ENCODE measurements at regions not wholly inside any gene's neighbourhood (a gene's known extent, or its start where the extent isn't known, plus 50 kb on each side); places are given as distances from the start of the nearest gene placed in this dataset.
"Not testable (repeated sequence)": the region's sequence is repeated elsewhere in the genome, so short reads cannot be mapped to it uniquely, and the experiment has no call there.

DNA sequence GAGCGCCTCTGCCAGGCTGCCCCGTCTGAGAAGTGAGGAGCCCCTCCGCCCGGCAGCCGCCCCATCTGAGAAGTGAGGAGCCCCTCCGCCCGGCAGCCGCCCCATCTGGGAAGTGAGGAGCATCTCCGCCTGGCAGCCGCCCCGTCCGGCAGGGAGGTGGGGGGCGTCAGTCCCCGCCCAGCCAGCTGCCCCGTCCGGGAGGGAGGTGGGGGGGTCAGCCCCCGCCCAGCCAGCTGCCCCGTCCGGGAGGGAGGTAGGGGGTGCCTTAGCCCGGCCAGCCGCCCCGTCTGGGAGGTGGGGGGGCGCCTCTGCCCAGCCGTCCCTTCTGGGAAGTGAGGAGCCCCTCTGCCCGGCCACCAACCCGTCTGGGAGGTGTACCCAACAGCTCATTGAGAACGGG, 75.4 kb upstream of the DIO2 start:
- not testable (repeated sequence) for DNase-seq

DNA sequence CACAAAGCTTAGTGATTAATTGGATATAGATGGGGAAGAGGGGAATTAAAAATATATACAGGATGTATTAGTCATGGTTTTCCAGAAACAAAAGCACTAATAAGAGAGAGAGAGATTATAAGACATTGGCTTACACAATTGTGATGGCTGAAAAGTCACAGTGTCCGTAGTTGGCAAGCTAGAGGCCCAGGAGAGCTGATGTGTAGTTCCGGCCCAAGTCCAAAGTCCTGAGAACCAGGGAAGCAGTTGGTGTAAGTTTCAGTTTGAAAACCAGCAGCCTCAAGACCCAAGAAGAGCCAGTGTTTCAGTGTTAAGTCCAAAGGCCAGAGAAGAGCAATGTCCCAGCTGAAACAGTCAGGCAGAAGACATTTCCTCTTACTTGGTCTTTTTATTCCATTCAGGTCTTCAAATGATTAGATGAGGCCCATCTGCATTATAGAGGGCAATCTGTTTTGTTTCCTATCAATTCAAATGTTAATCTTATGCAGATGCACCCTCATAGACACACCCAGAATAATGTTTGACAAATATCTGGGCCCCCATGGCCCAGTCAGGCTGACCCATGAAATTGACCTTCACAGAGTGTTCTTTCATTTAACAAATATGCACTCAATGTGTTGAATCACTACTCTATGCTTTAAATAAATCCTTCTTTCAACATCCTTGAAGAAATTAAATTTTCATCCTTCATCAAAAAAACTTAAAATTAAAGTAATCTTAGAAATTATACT, 67.2 kb upstream of the DIO2 start:
- no peak for DNase-seq

DNA sequence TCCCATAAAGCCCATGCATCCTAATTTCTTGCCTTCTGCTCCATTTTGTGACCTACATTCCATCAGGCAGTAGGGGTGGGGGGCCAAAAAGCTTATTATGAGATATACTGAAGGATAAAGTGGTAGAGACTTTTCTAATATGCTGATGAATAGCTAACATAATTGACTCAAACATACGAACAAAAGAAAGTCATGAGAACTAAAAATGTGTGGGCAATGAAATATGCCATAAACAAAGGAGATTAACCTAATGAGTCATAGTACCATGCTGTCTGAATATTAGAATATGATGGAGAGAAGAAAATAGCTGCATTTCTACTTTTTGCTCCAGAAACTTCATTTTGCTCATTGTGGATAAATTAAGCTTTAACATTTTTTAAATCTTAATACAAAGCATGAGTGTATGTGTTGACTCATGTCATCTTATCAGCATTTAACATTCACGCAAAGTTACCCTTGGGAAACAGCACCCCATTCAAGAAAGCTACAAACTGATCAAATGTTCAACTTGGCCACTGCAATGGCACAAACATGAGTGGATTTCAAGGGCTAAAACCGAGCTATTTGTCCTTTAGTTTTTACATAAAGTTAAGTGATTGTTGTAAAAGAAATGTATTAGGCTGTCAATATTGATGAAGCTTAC, 64.0 kb upstream of the DIO2 start:
- DNase-seq = no peak

DNA sequence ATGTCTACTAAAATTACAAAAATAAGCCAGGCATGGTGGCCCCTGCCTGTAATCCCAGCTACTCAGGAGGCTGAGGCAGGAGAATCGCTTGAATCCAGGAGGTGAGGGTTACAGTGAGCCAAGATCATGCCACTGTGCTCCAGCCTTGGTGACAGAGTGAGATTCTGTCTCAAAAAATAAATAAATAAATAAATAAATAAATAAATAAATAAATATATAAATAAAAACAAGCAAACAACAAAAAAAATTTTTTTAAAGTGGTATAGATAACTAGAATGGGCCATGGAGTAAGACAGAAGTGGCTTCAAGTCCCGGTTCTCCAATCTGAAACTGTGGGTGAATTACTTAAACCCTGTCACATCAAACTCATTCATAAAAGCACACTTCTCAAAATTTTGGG, 63.0 kb upstream of the DIO2 start:
- DNase-seq = not testable (repeated sequence)

DNA sequence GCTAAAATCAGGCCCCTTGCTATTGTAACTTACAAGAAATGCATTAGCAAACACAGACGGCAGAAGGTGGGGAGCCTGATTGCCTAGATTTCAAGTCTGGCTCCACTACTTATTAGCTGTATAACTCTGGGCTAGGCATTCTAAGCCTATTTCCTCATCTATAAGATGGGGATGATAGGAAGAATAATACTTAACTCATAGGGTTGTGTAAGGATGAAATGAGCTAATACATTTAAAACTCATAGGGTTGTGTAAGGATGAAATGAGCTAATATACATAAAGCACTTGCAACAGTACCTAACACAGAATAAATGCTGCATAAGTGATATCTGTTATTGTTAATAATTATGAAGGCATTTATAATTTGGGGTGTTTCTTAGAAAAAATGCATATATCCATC, 60.1 kb upstream of the DIO2 start:
- DNase-seq = no peak

DNA sequence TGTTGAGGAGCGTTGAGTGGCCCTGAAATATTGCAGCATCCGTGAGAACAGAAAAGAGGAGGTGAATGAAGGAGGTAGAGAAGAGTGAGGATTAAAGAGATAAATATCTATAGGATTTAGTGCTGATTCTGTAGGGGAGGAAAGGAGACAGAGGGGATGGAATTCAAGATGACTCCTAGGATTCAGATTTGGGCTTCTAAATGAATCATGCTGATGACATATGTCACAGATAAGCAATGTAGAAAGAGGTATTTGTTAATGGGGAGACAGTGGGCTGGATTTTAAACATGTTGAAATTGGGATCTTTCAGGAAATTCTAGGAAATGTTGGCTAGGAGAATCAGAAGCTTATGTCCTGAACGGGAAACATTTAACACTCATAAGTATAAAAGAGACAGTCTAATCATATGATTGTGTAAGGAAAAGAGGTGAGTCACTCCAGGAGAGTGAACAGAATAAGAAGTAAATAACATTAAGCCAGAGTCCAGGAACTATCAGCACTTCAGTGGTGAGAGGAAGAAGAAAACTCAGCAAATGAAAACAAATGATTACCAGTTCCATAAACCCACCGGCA, 58.1 kb upstream of the DIO2 start:
- no peak for DNase-seq

DNA sequence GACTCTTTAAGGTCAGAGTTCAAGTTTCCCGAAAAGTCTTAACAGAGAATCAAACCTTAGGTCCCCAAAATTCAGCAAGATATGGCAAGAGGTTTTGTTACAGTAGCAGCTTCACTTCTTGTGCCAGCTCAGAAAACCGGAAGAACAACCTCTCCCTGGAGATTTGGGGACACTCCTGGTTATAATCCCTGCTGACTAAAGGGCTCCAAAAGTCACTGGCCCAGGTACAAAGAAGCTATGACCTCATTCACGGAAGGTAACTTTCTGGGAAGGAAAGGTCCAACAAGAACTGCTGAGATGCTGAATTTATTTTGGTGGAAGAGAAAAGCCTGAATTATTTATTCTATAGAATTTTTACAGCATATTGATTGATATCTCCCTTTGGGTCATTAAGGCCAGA, 55.6 kb upstream of the DIO2 start:
- no peak for DNase-seq

DNA sequence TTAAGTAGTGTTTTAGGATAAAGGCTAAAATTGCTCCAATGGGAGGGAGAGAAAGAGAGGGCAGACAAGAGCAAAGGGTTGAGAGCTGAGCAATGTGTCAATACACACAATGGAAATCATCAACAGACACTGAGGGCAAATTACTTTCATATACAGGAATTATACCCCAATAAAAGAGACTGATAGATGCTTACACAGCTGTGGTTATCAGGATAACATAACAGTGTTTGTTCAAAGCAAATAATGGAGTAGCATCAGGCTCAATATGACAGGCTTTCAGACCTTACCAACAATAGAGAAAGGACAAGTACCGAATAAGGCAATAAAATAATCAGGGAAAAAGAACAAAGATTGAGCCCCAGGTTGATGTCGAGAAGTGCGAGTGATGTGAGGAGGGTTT, 53.4 kb upstream of the DIO2 start:
- DNase-seq = no peak
